ENCODE measurements at regions not wholly inside any gene's neighbourhood (a gene's known extent, or its start where the extent isn't known, plus 50 kb on each side); places are given as distances from the start of the nearest gene placed in this dataset.

DNA sequence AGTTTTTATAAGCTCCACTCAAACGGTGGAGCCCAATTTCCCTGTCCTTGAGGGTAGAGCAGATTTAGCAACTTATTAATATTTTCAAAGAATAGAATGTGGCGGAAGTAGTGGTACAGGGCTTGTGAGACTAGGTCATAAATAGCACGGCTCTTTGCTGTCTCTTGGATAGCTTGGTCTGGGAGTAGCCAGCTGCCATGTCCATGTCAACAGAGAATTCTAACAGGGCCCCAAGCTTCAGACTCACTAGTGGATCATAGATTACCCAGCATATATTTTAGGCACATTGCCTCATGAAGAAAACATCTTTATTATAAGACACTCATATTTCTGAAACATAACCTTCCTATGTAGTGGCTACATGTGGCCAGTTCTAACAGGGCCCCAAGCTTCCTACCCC is 755.7 kb downstream of the HDGFL1 start:
- H3K36me3 ChIP-seq (ENCODE audit: control insufficient read depth in 4 of 4, insufficient read depth in 3 of 4, low read depth in 1 of 4, low read length in 3 of 4): no peaks in the 10 kb centered on the region
- no peak overlapping the region for H3K27ac ChIP-seq (ENCODE audit: low read depth in 1 of 2, low read length in 2 of 2)
- H3K9me3 ChIP-seq (ENCODE audit: control insufficient read depth in 4 of 4, low read length in 3 of 4): peaks cover 0 to 2% (median 0%) of the 10 kb centered on the region in 4 donors
- no peaks in the 10 kb centered on the region for H3K27me3 ChIP-seq (ENCODE audit: control insufficient read depth in 4 of 4, insufficient read depth in 4 of 4, low read length in 3 of 4)
- 90% methylated on average over 3 of the region's 3 CpGs for WGBS
- no peak for DNase-seq (ENCODE audit: low spot score)
- no peaks in the 10 kb centered on the region for H3K4me1 ChIP-seq (ENCODE audit: control insufficient read depth in 4 of 4, insufficient read depth in 4 of 4, low read length in 3 of 4)
- no peak for TF ChIP-seq TAF1 (conservative IDR thresholded peaks at IDR 0.05)
- TF ChIP-seq FOXA2 (IDR thresholded peaks at IDR 0.05): no peak
- TF ChIP-seq, protein P1, sequence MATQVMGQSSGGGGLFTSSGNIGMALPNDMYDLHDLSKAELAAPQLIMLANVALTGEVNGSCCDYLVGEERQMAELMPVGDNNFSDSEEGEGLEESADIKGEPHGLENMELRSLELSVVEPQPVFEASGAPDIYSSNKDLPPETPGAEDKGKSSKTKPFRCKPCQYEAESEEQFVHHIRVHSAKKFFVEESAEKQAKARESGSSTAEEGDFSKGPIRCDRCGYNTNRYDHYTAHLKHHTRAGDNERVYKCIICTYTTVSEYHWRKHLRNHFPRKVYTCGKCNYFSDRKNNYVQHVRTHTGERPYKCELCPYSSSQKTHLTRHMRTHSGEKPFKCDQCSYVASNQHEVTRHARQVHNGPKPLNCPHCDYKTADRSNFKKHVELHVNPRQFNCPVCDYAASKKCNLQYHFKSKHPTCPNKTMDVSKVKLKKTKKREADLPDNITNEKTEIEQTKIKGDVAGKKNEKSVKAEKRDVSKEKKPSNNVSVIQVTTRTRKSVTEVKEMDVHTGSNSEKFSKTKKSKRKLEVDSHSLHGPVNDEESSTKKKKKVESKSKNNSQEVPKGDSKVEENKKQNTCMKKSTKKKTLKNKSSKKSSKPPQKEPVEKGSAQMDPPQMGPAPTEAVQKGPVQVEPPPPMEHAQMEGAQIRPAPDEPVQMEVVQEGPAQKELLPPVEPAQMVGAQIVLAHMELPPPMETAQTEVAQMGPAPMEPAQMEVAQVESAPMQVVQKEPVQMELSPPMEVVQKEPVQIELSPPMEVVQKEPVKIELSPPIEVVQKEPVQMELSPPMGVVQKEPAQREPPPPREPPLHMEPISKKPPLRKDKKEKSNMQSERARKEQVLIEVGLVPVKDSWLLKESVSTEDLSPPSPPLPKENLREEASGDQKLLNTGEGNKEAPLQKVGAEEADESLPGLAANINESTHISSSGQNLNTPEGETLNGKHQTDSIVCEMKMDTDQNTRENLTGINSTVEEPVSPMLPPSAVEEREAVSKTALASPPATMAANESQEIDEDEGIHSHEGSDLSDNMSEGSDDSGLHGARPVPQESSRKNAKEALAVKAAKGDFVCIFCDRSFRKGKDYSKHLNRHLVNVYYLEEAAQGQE (IDR thresholded peaks at IDR 0.05): no peak
- TF ChIP-seq GABPA (IDR thresholded peaks at IDR 0.05 in 1 of 2, conservative IDR thresholded peaks at IDR 0.05 in 1 of 2): no peak
- TF ChIP-seq, protein P2, sequence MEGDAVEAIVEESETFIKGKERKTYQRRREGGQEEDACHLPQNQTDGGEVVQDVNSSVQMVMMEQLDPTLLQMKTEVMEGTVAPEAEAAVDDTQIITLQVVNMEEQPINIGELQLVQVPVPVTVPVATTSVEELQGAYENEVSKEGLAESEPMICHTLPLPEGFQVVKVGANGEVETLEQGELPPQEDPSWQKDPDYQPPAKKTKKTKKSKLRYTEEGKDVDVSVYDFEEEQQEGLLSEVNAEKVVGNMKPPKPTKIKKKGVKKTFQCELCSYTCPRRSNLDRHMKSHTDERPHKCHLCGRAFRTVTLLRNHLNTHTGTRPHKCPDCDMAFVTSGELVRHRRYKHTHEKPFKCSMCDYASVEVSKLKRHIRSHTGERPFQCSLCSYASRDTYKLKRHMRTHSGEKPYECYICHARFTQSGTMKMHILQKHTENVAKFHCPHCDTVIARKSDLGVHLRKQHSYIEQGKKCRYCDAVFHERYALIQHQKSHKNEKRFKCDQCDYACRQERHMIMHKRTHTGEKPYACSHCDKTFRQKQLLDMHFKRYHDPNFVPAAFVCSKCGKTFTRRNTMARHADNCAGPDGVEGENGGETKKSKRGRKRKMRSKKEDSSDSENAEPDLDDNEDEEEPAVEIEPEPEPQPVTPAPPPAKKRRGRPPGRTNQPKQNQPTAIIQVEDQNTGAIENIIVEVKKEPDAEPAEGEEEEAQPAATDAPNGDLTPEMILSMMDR (IDR thresholded peaks at IDR 0.05; ENCODE audit: low read depth, low read length, missing input control): no peak
- TF ChIP-seq YY1 (IDR thresholded peaks at IDR 0.05): no peak
- no peak for TF ChIP-seq RXRA (IDR thresholded peaks at IDR 0.05)
- TF ChIP-seq, protein P3, sequence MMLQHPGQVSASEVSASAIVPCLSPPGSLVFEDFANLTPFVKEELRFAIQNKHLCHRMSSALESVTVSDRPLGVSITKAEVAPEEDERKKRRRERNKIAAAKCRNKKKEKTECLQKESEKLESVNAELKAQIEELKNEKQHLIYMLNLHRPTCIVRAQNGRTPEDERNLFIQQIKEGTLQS (IDR thresholded peaks at IDR 0.05): no peak
- TF ChIP-seq FOXA1 (IDR thresholded peaks at IDR 0.05): no peak
- no peak for TF ChIP-seq JUND (IDR thresholded peaks at IDR 0.05)
- TF ChIP-seq HNF4A (conservative IDR thresholded peaks at IDR 0.05): no peak
- no peak overlapping the region for H3K9ac ChIP-seq (ENCODE audit: low read depth in 1 of 2, low read length in 2 of 2)
- H3K4me3 ChIP-seq (ENCODE audit: low read depth in 1 of 3, low read length in 3 of 3): no peak overlapping the region

DNA sequence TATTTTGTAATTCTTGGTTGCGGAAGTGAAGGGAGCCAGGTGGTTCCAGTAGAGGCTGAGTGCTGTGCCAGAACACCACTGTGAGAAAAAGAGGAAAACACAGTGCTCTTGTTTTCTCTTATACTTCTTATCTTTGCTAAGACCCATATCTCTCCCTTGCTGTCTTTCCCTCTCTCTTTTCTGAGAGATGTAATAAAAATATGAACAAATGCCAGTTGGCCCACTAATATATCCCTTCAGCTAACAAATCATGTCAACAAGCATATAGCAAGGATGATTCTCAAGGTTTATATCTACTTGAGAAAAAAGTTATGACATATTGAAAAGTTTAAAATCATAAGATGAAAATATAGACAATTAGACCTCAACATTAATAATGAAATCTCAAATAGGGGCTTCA is 758.3 kb downstream of the HDGFL1 start:
- 94% methylated on average over 1 of the region's 1 CpG for WGBS
- Histone ChIP-seq H3K4me1 (ENCODE audit: control insufficient read depth in 4 of 4, insufficient read depth in 4 of 4, low read length in 3 of 4) (no peaks in the 10 kb centered on the region), H3K36me3 (ENCODE audit: control insufficient read depth in 4 of 4, insufficient read depth in 3 of 4, low read depth in 1 of 4, low read length in 3 of 4) (no peaks in the 10 kb centered on the region), H3K27me3 (ENCODE audit: control insufficient read depth in 4 of 4, insufficient read depth in 4 of 4, low read length in 3 of 4) (no peaks in the 10 kb centered on the region), H3K9ac (ENCODE audit: low read depth in 1 of 2, low read length in 2 of 2) (no peak overlapping the region), H3K27ac (ENCODE audit: low read depth in 1 of 2, low read length in 2 of 2) (no peak overlapping the region), H3K9me3 (ENCODE audit: control insufficient read depth in 4 of 4, low read length in 3 of 4) (peaks cover 0 to 2% (median 0%) of the 10 kb centered on the region in 4 donors), H3K4me3 (ENCODE audit: low read depth in 1 of 3, low read length in 3 of 3) (no peak overlapping the region)
- no peak for DNase-seq (ENCODE audit: low spot score)
- TF ChIP-seq YY1 (IDR thresholded peaks at IDR 0.05) (no peak), TAF1 (conservative IDR thresholded peaks at IDR 0.05) (no peak), EGR1 (IDR thresholded peaks at IDR 0.05; ENCODE audit: low read depth in 2 of 2) (no peak), GABPA (IDR thresholded peaks at IDR 0.05 in 1 of 2, conservative IDR thresholded peaks at IDR 0.05 in 1 of 2) (no peak), FOXA2 (IDR thresholded peaks at IDR 0.05) (no peak)
- TF ChIP-seq, protein P1 (IDR thresholded peaks at IDR 0.05): no peak
